ENCODE measurements at regions not wholly inside any gene's neighbourhood (a gene's known extent, or its start where the extent isn't known, plus 50 kb on each side); places are given as distances from the start of the nearest gene placed in this dataset.

DNA sequence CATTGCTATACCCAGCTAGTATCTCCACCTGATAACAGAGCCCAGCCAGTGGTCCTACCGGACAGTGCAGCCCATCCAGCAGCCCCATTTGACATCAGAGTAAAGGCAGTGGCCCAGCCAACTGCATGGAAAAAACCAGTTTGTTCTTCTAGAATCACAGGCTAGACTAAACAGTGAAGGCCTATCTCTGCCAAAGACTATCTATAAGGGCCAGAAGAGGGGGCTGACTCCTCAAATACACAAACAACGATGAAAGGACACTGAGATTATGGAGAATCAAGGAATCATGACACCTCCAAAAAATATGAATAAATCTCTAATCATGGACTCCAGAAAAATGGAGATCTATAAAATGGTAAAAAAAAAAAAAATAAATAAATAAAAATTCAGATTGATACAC lies 546.4 kb upstream of the HTR2C start:
- TF ChIP-seq, protein P1, sequence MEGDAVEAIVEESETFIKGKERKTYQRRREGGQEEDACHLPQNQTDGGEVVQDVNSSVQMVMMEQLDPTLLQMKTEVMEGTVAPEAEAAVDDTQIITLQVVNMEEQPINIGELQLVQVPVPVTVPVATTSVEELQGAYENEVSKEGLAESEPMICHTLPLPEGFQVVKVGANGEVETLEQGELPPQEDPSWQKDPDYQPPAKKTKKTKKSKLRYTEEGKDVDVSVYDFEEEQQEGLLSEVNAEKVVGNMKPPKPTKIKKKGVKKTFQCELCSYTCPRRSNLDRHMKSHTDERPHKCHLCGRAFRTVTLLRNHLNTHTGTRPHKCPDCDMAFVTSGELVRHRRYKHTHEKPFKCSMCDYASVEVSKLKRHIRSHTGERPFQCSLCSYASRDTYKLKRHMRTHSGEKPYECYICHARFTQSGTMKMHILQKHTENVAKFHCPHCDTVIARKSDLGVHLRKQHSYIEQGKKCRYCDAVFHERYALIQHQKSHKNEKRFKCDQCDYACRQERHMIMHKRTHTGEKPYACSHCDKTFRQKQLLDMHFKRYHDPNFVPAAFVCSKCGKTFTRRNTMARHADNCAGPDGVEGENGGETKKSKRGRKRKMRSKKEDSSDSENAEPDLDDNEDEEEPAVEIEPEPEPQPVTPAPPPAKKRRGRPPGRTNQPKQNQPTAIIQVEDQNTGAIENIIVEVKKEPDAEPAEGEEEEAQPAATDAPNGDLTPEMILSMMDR (IDR thresholded peaks at IDR 0.05; ENCODE audit: insufficient read depth, low read length): no peak
- TF ChIP-seq, protein P2, sequence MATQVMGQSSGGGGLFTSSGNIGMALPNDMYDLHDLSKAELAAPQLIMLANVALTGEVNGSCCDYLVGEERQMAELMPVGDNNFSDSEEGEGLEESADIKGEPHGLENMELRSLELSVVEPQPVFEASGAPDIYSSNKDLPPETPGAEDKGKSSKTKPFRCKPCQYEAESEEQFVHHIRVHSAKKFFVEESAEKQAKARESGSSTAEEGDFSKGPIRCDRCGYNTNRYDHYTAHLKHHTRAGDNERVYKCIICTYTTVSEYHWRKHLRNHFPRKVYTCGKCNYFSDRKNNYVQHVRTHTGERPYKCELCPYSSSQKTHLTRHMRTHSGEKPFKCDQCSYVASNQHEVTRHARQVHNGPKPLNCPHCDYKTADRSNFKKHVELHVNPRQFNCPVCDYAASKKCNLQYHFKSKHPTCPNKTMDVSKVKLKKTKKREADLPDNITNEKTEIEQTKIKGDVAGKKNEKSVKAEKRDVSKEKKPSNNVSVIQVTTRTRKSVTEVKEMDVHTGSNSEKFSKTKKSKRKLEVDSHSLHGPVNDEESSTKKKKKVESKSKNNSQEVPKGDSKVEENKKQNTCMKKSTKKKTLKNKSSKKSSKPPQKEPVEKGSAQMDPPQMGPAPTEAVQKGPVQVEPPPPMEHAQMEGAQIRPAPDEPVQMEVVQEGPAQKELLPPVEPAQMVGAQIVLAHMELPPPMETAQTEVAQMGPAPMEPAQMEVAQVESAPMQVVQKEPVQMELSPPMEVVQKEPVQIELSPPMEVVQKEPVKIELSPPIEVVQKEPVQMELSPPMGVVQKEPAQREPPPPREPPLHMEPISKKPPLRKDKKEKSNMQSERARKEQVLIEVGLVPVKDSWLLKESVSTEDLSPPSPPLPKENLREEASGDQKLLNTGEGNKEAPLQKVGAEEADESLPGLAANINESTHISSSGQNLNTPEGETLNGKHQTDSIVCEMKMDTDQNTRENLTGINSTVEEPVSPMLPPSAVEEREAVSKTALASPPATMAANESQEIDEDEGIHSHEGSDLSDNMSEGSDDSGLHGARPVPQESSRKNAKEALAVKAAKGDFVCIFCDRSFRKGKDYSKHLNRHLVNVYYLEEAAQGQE (IDR thresholded peaks at IDR 0.05; ENCODE audit: insufficient replicate concordance, low read depth): no peak
- TF ChIP-seq POLR2AphosphoS5 (IDR thresholded peaks at IDR 0.05; ENCODE audit: low read depth) (no peak), GABPA (IDR thresholded peaks at IDR 0.05; ENCODE audit: low read depth) (no peak), SPI1 (IDR thresholded peaks at IDR 0.05; ENCODE audit: borderline replicate concordance, low read depth) (no peak)
